NCI-H1105 treated with DMSO at 0.1 percent for 48 hours (cell line): ENCODE measurements at regions not wholly inside any gene's neighbourhood (a gene's known extent, or its start where the extent isn't known, plus 50 kb on each side); places are given as distances from the start of the nearest gene placed in this dataset.

Experiments used
- DNase-seq: peaks from one replicate; lab custom pipeline; 2025; lab: John Stamatoyannopoulos, UW

- no peak for DNase-seq
Observed at GRCh38 chr16:87052506-87052905, 264.7 kb downstream of the C16orf95 start.

- no peak for DNase-seq
Observed at GRCh38 chr16:87053016-87053982, 263.9 kb downstream of the C16orf95 start.

DNA sequence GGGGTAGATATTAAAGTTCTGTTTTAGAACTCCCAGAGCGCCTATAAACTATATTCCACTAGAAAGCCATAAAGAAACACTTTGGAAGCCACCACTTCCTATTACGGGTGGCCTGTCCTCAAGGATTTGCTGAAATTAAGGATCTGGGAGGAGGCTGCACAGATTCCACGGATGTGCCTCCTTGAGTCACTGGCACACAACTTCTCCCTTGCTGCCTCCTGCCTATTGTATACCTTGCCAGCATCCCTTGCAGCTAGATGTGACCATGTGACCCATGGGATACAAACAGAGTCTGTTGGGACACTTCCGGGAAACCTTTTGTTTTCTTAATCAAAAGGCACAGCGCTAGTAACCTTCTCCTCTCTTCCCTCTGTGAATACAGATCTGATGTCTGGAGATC, 263.0 kb downstream of the C16orf95 start:
- DNase-seq = no peak

DNA sequence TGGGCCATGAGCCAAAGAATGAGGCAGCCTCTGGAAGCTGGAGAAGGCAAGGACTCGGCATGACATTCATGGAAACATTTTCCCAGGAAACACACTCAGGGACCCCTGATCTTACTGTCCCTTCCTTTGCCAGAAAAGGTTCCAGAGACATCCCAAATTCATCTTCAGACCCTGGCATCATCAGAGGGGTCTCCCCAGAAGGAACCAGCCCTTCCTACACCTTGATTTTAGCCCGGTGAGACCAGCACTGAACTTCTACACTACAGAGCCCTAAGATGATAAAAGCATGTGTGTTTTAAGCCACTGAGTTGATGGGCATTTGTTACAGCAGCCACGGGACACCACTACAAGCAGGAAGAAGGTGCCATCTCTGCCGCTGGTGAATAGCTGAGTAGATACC, 262.3 kb downstream of the C16orf95 start:
- no peak for DNase-seq

- DNase-seq = no peak
Observed at GRCh38 chr16:87056083-87056482, 261.1 kb downstream of the C16orf95 start.

GRCh38 chr16:87056551-87056950, 260.6 kb downstream of the C16orf95 start:
- DNase-seq = no peak

- DNase-seq = no peak
Observed at GRCh38 chr16:87057211-87057881, 259.8 kb downstream of the C16orf95 start.

DNA sequence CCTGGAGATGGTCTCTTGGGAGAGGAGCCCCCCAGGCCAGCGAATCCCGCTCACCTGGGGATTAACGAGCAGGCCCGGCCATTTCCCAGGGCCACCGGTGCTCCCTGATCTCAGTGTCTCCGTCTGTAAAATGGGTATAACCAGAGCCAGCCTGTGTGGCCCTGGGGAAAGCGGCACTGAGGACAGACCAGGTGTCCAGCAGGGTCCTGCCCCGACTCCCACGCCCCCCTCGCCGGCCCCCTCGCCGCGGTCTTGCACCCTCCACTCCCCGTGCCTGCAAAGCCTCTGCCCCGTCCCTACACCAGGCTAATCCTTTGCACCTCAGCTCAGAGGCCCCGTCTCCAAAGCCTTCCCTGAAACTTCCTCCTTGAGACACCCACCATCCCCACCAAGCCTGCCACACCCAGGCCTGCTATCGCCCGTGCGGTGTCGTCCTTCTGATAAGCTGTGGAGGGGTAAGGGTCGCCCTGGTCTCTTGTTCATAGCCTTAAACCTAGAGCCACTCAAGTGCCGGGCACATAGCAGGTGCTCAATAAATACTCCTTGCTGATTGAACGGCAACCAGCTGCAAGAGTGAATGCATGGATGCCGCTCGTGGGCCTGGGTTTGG, 259.1 kb downstream of the C16orf95 start:
- DNase-seq = no peak

- no peak for DNase-seq
Observed at GRCh38 chr16:87058728-87059250, 258.4 kb downstream of the C16orf95 start.

DNA sequence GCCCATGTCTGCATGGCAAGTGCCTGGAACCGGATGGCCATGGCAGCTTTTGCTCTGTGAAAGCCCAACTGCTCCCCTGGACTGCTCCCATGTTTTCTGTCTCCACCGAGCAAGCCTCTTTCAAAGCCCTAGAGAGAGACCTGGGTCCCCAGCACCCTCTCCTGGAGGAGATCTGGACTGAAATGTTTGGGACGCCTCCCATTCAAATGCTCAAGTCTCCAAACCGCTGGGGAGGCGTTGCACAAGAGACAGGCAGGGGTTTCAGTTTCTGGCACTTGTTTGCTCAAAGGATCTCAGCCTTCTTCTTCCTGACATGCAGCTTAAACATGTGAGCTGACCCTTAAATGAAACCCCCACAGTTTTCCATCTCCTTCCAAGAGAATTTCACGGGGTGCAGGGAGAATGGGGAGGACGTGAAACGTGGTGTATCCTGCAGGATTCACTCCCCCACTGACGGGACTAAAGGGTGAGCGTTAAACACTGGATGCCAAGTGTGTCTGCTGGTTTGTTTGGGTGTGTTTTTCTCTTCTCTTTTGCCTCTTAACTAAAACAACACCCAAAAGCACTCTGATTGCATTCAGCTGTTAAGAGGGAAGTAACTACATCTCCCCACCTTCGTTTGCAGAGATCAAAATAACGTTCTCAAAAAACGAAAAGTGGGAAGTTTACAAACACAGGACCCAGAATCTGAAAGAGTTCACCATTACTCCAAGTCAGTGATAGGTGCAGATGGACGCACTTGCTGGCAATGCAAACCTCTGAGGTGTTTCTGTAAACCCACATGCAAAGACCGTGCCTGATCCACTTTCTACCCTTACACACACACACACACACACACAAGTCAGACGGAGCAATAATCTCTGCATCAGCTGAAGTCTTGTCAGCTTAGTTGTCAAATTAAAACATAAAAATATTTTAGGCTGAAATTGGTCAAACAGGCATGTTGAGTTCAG, 256.9 kb downstream of the C16orf95 start:
- DNase-seq = no peak

- no peak for DNase-seq
Observed at GRCh38 chr16:87061243-87061920, 255.8 kb downstream of the C16orf95 start.

- DNase-seq = peak; percentile 38
Observed at GRCh38 chr16:87062569-87063442, 254.4 kb downstream of the C16orf95 start.

DNA sequence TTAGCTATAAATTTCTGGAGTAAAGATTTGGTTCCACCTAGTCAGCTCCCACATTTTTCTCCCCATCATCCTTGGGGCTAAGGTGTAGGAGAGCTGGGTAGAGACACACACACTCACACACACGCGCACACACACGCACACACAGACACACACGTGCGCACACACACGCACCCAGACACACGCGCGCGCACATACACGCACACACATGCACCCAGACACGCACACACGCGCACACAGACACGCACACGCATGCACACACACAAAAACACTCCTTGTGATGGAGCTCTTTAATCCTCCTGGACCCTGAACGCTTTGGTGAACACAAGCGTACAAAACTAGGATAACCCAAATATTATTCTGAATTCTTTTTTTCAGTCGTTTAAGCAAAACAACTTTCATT, 253.6 kb downstream of the C16orf95 start:
- no peak for DNase-seq

- no peak for DNase-seq
Observed at GRCh38 chr16:87064731-87065445, 252.3 kb downstream of the C16orf95 start.

DNA sequence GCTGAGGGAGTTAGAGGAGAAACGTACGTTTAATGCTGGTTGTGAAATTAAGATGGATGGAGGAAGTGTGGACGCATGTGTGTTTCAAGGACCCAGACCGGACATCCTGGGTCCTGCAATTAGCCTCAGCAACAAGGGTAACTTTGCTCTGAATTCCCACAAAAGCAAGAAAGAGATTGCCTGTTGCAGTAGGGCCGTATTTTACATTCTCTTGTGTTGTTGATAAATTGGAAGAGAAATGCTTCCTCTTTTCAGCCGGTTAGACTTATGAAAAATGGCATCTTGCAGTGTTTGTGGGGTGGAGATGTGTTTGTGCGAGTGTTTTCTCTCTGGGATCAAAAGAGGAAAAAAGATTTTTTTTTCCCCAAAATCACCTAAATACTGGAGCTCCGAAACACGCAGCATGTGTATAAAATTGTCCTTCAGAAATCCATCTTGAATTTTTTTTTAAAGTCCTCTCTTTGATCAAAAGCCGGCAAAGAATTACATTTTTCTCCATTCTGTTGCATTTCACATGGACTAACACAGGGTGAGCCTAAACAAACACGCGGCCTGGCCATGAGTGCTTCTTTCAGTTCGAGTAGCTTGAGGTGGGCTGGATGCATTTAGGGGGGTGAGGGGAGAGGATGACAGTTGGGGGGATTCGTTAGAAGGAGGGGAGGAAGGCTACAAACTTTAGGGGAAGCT, 251.6 kb downstream of the C16orf95 start:
- no peak for DNase-seq

DNA sequence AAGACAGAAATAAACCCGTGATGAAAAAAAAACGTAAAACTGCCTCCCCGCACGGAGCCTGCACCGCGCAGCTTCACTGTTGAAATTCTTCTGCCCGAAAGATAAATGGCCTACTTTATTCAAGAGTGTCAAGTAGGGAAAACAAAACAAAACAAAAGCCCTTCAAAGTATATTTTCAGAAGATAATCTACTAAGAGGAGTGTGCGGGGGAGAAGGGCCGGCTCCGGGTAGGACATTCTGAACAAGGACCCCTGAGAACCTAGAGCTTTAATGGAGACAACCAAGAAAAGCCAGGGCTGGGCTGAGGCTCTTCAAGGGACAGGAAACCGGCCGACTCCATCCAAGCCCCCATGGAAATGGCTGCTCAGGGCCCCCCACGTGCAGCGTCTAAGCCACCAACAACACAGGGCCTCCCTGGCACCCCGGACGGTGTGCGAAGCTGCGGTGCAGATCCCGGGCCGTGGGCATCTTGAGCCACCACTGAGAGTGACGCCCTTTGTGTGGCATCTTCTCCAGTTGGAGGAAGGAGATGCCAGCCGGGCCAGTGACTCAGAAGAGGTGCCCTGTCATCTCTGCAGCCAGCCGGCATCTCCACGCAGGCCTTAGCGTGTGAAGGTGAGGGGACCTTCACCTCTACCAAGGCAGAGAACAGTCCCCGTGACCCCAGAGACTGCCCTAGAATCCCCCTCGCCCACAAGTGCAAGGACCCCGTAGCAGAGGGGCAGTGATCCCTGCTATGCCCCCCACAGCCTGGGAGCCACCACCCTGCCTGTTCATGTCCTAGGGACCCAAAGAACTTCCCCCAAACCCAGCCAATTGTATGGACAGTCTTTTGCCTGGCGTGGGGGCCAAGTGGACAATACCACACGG, 250.8 kb downstream of the C16orf95 start:
- DNase-seq = no peak

- no peak for DNase-seq
Observed at GRCh38 chr16:87067003-87067556, 250.1 kb downstream of the C16orf95 start.
